ENCODE measurements at regions not wholly inside any gene's neighbourhood (a gene's known extent, or its start where the extent isn't known, plus 50 kb on each side); places are given as distances from the start of the nearest gene placed in this dataset.
"Not testable (repeated sequence)": the region's sequence is repeated elsewhere in the genome, so short reads cannot be mapped to it uniquely, and the experiment has no call there.

DNA sequence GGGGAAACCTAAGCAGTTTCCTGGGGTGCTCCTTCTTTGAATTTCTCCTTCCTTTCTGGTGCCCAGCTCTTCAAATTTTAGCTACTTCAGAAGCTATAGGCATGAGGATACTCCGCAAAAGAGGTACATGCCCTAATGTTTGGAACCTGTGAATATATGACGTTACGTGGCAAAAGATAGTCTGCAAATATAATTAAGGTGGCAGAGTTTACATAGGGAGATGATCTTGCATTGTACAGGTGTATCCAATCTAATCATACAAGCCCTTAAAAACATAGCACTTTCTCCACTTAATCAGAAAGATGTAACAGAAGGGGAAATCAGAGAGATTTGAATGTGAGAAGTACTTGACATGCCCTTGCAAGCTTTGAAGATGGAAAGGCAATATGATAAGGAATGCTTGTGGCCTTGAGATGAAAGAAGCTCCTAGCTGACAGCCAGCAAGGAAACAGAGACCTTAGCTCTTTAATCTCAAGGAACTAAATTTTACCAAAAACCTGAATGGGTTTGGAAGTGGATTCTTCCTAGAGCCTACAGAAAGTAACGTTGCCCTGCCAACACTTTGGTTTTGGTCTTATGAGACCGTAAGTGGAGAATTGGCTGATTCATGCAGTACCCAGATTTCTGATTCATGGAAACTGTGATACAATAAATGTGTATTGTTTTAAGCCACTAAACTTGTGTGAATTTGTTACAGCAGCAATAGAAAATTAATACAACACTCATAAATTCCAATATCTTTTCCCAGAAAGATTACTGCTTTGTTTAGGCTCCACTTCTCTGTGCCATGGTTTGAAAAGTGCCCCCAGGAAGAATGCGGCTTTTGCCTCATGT, 268.4 kb downstream of the FAM170A start:
- no peak for DNase-seq

GRCh38 chr5:119899981-119900380, 270.6 kb downstream of the FAM170A start:
- DNase-seq = no peak

DNA sequence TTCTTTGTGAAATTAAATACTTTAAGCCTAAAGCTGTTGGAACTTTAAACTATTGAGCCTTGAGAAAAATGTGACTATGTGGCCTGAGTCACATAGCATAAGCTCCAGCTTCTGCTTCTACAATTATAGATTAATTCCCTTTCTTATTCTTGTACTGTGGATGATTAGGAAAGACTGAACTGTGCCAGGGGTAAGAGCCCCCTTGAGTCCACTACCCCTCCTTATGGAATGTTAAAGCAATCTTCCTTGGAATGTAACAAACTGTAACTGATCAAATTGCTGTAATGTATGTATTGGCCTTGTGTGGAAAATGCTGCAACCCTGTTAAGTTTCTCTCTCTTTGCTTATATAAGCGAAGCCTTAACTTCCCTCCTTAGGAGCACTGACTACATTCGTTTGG, 273.2 kb downstream of the FAM170A start:
- no peak for DNase-seq

DNA sequence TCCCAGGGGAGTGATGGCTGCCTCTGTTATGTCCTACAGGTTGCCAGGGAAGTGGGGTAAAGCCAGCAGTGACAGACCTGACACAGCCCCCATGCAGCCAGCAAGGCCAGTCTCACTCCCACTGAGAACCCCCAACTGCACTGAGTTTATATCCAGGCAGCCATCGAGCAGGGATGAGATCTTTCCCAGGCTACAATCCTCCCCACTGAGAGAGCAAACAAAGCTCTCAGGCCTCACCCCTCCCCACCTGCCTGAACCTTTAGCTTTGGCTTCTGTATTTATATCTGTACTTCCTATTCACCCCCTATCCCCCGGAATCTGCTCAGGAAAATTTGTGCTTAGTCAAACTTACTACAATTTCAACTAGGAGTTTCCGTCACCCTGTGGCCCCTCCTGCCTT, 284.1 kb downstream of the FAM170A start:
- DNase-seq = no peak

- DNase-seq = no peak
Measured at GRCh38 chr5:119919279-119919678, 289.9 kb downstream of the FAM170A start.

DNA sequence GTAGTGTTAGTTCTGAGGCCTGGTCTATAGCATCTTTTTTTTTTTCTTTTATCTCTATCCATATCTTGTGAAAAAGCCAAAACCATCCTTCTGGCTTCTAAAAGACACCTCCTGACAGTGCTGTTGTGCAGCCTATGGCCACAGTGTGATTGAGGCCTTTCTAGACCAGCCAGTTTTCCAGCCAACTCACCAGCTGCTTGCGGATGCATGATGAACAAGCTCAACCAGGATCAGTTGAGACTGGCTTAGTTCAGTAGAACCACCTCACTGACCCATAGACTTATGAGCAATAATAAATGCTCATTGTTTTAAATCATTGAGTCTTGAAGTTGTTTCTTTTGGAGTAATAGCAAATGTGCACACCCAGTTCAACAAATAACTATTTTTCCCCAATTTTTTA, 296.9 kb downstream of the FAM170A start:
- DNase-seq = no peak

GRCh38 chr5:119928974-119929373, 299.6 kb downstream of the FAM170A start:
- DNase-seq = no peak

DNA sequence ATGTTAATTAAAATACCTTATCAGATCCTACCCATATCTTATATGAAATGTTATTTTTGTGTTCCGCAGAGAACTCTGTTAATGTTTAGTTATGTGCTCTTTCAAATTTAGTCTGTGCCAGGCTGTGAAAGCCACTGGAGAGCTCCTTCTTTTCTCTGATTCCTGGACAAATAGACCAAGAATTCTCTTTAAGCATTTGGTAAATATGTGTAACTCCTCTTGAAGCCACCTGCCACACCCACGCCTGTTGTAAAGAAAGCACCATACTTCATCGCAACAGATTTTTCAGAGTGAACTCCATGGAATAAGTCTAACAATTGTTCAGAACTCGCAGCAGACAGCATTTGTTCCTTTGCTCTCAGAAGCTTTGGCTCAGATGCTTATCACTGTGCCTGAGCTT, 301.1 kb downstream of the FAM170A start:
- no peak for DNase-seq

GRCh38 chr5:119943148-119943547, 313.8 kb downstream of the FAM170A start:
- DNase-seq = peak; percentile 28

DNA sequence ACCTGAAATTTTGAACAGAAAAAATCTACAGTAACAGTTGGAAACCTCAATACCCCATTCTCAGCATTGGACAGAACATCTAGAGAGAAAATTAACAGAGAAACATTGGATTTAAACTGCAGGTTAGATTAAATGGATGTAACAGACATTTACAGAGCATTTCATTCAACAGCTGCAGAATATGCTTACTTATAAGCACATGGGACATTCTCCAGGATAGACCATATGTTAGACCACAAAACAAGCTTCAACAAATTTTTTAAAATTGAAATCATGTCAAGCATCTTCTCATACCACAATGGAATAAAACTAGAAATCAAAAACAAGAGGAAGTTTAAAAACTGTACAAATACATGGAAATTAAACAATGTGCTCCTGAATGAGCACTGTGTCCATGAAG, 316.3 kb downstream of the FAM170A start:
- DNase-seq = no peak

DNA sequence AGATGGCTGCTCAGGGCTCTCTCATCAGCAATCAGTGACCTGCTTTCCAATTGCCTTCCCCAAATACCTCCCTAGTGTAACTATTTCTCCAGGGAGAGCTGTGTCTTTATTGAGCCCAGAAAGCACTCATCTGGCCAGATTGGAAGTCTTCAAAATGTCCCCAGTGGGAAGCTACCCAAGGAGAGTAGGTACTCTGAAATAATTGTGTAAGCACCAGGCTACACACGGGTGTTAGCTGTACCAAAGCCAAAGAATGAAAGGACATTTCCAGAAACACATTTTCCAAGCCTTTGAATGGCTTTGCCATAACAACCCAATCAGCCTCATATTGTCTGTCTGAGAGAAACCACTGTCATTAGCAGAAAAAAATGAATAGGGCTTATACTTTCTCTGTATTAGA, 318.8 kb downstream of the FAM170A start:
- no peak for DNase-seq

GRCh38 chr5:119949426-119949999, 320.2 kb downstream of the FAM170A start:
- no peak for DNase-seq

GRCh38 chr5:119951330-119951934, 322.1 kb downstream of the FAM170A start:
- no peak for DNase-seq

- DNase-seq = no peak
Measured at GRCh38 chr5:119953474-119953873, 324.1 kb downstream of the FAM170A start.

- no peak for DNase-seq
Measured at GRCh38 chr5:119954106-119954505, 324.7 kb downstream of the FAM170A start.

GRCh38 chr5:119961993-119962392, 332.6 kb downstream of the FAM170A start:
- no peak for DNase-seq

GRCh38 chr5:119966028-119966427, 336.7 kb downstream of the FAM170A start:
- DNase-seq = no peak

DNA sequence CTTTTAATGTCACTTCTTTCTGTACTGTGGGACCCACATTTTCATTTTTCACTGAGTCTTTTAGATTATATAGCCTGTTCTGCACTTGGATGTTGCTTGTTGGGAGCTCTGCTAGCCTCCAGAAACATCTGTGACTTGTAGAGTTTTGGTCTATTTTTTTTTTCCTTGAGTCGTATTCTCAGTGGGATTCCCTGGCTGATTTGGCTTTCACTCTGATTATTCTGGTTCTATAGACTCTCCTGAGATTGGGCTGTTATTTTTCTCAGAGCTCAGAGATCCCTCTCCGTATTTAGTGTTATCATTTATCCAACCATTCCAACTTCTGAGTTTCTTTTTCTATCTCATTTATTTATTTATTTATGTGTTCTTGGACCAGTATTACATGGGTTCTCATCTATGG, 339.3 kb downstream of the FAM170A start:
- no peak for DNase-seq

DNA sequence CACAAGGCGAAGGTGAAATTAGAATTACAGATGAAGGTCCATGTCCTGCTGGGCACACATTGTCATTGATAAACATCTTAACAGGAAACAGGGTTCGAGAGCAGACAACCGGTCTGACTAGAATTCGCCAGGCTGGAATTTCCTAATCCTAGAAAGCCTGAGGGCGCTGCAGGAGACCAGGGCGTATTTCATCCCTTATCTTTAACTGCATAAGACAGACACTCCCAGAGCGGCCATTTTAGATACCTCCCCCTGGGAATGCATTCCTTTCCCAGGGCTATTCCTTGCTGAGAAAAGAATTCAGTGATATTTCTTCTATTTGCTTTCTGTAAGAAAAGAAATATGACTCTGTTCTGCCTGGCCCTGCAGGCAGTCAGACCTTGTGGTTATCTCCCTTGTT, 357.7 kb downstream of the FAM170A start:
- not testable (repeated sequence) for DNase-seq

- no peak for DNase-seq
Measured at GRCh38 chr5:119991625-119992024, 362.3 kb downstream of the FAM170A start.

DNA sequence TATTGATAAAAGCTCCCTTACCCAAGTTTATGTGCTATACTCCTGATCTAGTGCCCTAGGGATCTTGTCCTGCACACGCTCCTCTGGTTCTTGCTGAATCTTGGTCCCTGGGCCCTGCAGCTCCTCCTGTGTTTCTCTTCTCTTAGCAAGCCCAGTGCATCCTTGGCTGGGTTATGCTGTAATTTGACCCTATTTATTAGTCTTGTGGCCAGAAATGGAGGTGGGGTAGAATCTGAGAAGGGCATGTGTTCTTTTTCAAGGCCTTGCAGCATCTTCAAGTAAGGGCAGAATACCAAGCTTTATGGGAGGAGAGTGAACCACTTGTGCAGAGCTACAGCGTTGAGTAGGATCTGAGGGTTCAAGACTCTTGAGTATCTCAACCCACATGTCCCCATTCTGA, 366.8 kb downstream of the FAM170A start:
- no peak for DNase-seq

GRCh38 chr5:120007598-120007997, 378.2 kb downstream of the FAM170A start:
- no peak for DNase-seq

DNA sequence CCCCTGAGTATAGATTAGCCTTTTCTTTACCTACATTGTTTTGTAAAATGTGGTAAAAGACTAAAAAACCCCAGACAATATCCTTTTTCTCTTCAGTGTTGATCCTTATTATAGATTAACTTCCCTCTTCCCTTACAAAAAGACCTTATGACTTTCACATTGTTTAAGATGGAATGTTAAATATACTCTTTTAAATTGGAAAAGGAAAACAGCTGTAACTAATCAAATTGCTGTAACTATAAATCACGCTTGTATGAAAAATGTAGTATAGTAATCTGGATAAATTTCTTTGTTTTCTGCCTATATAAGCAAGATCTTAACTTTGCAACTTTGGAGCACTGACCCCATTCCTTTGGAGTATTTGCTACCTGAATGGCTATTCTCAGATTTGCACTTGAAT, 383.1 kb downstream of the FAM170A start:
- no peak for DNase-seq

DNA sequence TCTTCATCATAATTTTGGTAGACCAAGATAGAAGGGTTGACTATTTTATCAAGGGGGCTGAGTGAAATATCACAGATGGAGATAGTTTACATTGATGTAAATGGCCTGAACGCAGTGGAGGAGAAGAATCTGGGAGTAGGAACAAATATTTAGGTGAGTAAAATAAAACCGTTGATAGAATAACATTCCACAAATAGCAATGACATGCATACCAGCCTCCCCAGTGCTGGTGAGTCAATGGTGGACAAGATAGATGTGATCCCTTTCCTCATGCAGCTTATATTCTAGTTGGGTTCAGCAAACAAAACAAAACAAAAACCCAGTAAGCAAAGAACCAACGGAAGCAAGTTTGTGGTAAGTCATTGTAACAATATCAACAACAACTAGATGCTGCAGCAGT, 385.2 kb downstream of the FAM170A start:
- peak; percentile 42 for DNase-seq
